HEK293 (cell line): ENCODE measurements at regions not wholly inside any gene's neighbourhood (a gene's known extent, or its start where the extent isn't known, plus 50 kb on each side); places are given as distances from the start of the nearest gene placed in this dataset.

Experiments
- PBX3 ChIP-seq: sonication (generic); formaldehyde crosslinking; IDR thresholded peaks from 2 replicates; pipeline ENCODE4 v1.8.1; 2022; ENCODE audit warnings: mild to moderate bottlenecking, moderate library complexity, missing genetic modification reagents
- SP7 ChIP-seq: fragments of 450-650 bp; formaldehyde crosslinking; IDR thresholded peaks from 2 replicates; pipeline ENCODE4 v1.5.1; 2016; ENCODE audit warnings: missing biosample characterization, missing genetic modification characterization

DNA sequence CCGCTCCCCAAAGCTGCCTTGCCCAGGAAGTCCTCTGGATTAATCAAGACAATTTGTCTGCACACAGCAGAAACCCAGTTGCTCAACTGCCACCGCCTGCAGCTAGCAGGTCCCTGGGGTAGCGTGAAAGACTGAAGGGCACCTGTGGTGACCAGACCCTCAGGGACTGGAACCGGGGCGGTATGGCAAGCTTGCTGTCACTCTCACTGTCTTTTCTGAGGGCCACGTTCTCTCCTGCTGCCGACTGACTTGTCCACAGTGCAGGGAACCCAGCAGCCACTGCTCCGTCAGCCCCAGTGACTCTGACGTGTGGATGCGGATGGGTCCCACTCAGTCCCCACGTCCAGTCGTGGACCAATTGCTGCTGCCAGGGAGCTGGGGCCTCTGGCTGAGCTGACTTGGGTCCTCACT is 72.8 kb upstream of the PMEPA1 start:
- TF ChIP-seq PBX3 (CRISPR knock-in tag): no peak
- no peak for TF ChIP-seq SP7 (tag by site-specific recombination)
